HEK293T (cell line): ENCODE measurements at regions not wholly inside any gene's neighbourhood (a gene's known extent, or its start where the extent isn't known, plus 50 kb on each side); places are given as distances from the start of the nearest gene placed in this dataset.

Experiments used
- ARNT ChIP-seq: fragments of 450-650 bp; IDR thresholded peaks from 2 replicates; pipeline ENCODE4 v1.6.1; 2017; ENCODE audit warnings: mild to moderate bottlenecking
- BHLHE40 ChIP-seq: fragments of 450-650 bp; IDR thresholded peaks from 2 replicates; pipeline ENCODE4 v1.6.1; 2016; ENCODE audit warnings: mild to moderate bottlenecking, moderate library complexity, borderline replicate concordance
- FOXA1 ChIP-seq: fragments of 450-650 bp; IDR thresholded peaks from 2 replicates; pipeline ENCODE4 v1.6.1; 2016; ENCODE audit warnings: mild to moderate bottlenecking
- FOXK2 ChIP-seq: fragments of 450-650 bp; IDR thresholded peaks from 2 replicates; pipeline ENCODE4 v1.6.1; 2016; ENCODE audit warnings: mild to moderate bottlenecking
- FOXM1 ChIP-seq: fragments of 450-650 bp; IDR thresholded peaks from 2 replicates; pipeline ENCODE4 v1.6.1; 2017; ENCODE audit warnings: mild to moderate bottlenecking, borderline replicate concordance
- HDGF ChIP-seq: fragments of 450-650 bp; IDR thresholded peaks from 2 replicates; pipeline ENCODE4 v1.6.1; 2017; ENCODE audit warnings: antibody characterized with exemption, borderline replicate concordance
- L3MBTL2 ChIP-seq: fragments of 450-650 bp; conservative IDR thresholded peaks from 2 replicates; pipeline ENCODE4 v1.6.1; 2016; ENCODE audit warnings: mild to moderate bottlenecking
- PKNOX1 ChIP-seq: fragments of 450-650 bp; IDR thresholded peaks from 2 replicates; pipeline ENCODE4 v1.6.1; 2016
- SP1 ChIP-seq: fragments of 450-650 bp; IDR thresholded peaks from 2 replicates; pipeline ENCODE4 v1.6.1; 2017
- SUZ12 ChIP-seq: fragments of 450-650 bp; IDR thresholded peaks from 2 replicates; pipeline ENCODE4 v1.6.1; 2016; ENCODE audit warnings: mild to moderate bottlenecking

DNA sequence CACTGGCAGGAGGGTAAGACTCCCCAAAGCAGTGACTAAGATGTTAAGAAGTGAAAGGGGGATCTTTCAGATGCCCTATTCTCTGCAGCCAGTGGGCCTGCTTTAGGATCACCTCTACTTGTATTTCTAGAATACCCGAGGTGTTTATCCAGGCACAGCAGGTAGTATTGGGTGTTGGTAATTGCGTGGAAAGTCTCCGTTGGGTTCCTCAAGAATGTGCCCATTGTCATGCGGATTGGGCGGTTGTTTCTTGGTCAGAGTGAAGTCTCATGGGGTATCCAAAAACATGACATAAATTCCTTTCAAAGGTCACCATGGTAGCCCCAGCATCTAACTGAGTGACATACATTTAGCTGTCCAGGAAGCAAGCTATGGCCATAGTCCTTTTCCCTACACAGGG, 308.8 kb downstream of the RPIA start:
- TF ChIP-seq FOXA1 (no peak), FOXM1 (no peak), SP1 (no peak), L3MBTL2 (no peak), SUZ12 (no peak), FOXK2 (no peak), PKNOX1 (no peak), BHLHE40 (no peak), HDGF (no peak), ARNT (no peak)
